ENCODE measurements at regions not wholly inside any gene's neighbourhood (a gene's known extent, or its start where the extent isn't known, plus 50 kb on each side); places are given as distances from the start of the nearest gene placed in this dataset.

GRCh38 chr19:33879818-33880575 is 83.3 kb downstream of the KCTD15 start:
- Mint-ChIP-seq H3K4me3 (no peak overlapping the region), H3K4me1 (peaks cover 2% of the 10 kb centered on the region), H3K27me3 (ENCODE audit: low read depth in 3 of 3) (peaks cover 12 to 25% (median 15%) of the 10 kb centered on the region in 3 donors), H3K9me3 (peaks cover 0 to 4% (median 0%) of the 10 kb centered on the region in 7 donors), H3K27ac (peak overlapping the region in 1 of 7 donors; percentile 66), H3K36me3 (no peaks in the 10 kb centered on the region)
- no peak overlapping the region for H3K4me2 ChIP-seq (replicated peaks; ENCODE audit: extremely low read depth, low read length, poor library complexity, severe bottlenecking)
- no peaks in the 10 kb centered on the region for H4K20me1 ChIP-seq (ENCODE audit: insufficient read depth, low read length)
- intact Hi-C loops (cut with micrococcal nuclease) = no loop called here
- H3K4me3 ChIP-seq (replicated peaks in 1 of 3; ENCODE audit: low read depth in 2 of 3, low read length in 3 of 3) = no peak overlapping the region
- DNase-seq = no peak
- H3K27ac ChIP-seq (ENCODE audit: low read depth in 1 of 2, low read length in 2 of 2) = no peak overlapping the region
- H3K36me3 ChIP-seq (replicated peaks in 1 of 2; ENCODE audit: control insufficient read depth in 1 of 2, insufficient read depth in 2 of 2, low read length in 2 of 2) = no peaks in the 10 kb centered on the region
- no peaks in the 10 kb centered on the region for H3K9me3 ChIP-seq (replicated peaks in 1 of 2; ENCODE audit: control insufficient read depth in 1 of 2, insufficient read depth in 1 of 2, low read length in 2 of 2)
- H3K9ac ChIP-seq (ENCODE audit: insufficient read depth, low read length, poor library complexity, severe bottlenecking) = no peak overlapping the region
- TF ChIP-seq, protein P1, sequence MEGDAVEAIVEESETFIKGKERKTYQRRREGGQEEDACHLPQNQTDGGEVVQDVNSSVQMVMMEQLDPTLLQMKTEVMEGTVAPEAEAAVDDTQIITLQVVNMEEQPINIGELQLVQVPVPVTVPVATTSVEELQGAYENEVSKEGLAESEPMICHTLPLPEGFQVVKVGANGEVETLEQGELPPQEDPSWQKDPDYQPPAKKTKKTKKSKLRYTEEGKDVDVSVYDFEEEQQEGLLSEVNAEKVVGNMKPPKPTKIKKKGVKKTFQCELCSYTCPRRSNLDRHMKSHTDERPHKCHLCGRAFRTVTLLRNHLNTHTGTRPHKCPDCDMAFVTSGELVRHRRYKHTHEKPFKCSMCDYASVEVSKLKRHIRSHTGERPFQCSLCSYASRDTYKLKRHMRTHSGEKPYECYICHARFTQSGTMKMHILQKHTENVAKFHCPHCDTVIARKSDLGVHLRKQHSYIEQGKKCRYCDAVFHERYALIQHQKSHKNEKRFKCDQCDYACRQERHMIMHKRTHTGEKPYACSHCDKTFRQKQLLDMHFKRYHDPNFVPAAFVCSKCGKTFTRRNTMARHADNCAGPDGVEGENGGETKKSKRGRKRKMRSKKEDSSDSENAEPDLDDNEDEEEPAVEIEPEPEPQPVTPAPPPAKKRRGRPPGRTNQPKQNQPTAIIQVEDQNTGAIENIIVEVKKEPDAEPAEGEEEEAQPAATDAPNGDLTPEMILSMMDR (IDR thresholded peaks at IDR 0.05) = no peak
- no peaks in the 10 kb centered on the region for H3K4me1 ChIP-seq (ENCODE audit: control insufficient read depth in 1 of 2, insufficient read depth in 2 of 2, low read length in 2 of 2)
- H2AFZ ChIP-seq (ENCODE audit: insufficient read depth, low read depth, low read length, poor library complexity, severe bottlenecking) = no peak overlapping the region
- no peaks in the 10 kb centered on the region for H3K79me2 ChIP-seq (ENCODE audit: insufficient read depth, low read length)
- H3K27me3 ChIP-seq (ENCODE audit: control insufficient read depth in 2 of 2, insufficient read depth in 2 of 2, low read length in 2 of 2) = peaks cover 0 to 12% of the 10 kb centered on the region in 2 donors
- WGBS (ENCODE audit: insufficient coverage) = 66% methylated on average over 8 of the region's 15 CpGs

- peaks cover 2% of the 10 kb centered on the region for H3K4me1 Mint-ChIP-seq
- Histone ChIP-seq H4K20me1 (ENCODE audit: insufficient read depth, low read length) (no peaks in the 10 kb centered on the region), H3K4me2 (replicated peaks; ENCODE audit: extremely low read depth, low read length, poor library complexity, severe bottlenecking) (no peak overlapping the region), H3K9ac (ENCODE audit: insufficient read depth, low read length, poor library complexity, severe bottlenecking) (no peak overlapping the region), H3K4me1 (ENCODE audit: control insufficient read depth in 1 of 2, insufficient read depth in 2 of 2, low read length in 2 of 2) (no peaks in the 10 kb centered on the region), H2AFZ (ENCODE audit: insufficient read depth, low read depth, low read length, poor library complexity, severe bottlenecking) (peak overlapping the region; percentile 55), H3K4me3 (replicated peaks in 1 of 3; ENCODE audit: low read depth in 2 of 3, low read length in 3 of 3) (no peak overlapping the region), H3K79me2 (ENCODE audit: insufficient read depth, low read length) (no peaks in the 10 kb centered on the region), H3K27ac (ENCODE audit: low read depth in 1 of 2, low read length in 2 of 2) (no peak overlapping the region), H3K36me3 (replicated peaks in 1 of 2; ENCODE audit: control insufficient read depth in 1 of 2, insufficient read depth in 2 of 2, low read length in 2 of 2) (no peaks in the 10 kb centered on the region), H3K27me3 (ENCODE audit: control insufficient read depth in 2 of 2, insufficient read depth in 2 of 2, low read length in 2 of 2) (peaks cover 0 to 12% of the 10 kb centered on the region in 2 donors), H3K9me3 (replicated peaks in 1 of 2; ENCODE audit: control insufficient read depth in 1 of 2, insufficient read depth in 1 of 2, low read length in 2 of 2) (no peaks in the 10 kb centered on the region)
- peaks cover 0 to 4% (median 0%) of the 10 kb centered on the region in 7 donors for H3K9me3 Mint-ChIP-seq
- intact Hi-C loops (cut with micrococcal nuclease) = no loop called here
- H3K36me3 Mint-ChIP-seq = no peaks in the 10 kb centered on the region
- peaks cover 14 to 17% (median 15%) of the 10 kb centered on the region in 3 donors for H3K27me3 Mint-ChIP-seq (ENCODE audit: low read depth in 3 of 3)
- 8% methylated on average over 10 of the region's 12 CpGs for WGBS (ENCODE audit: insufficient coverage)
- TF ChIP-seq, protein P1 (IDR thresholded peaks at IDR 0.05) = no peak
- peak overlapping the region in 1 of 7 donors; percentile 32 for H3K27ac Mint-ChIP-seq
- no peak overlapping the region for H3K4me3 Mint-ChIP-seq
- DNase-seq = no peak
Observed at GRCh38 chr19:33883859-33884519, 87.3 kb downstream of the KCTD15 start.
